Endothelial cell of hepatic sinusoid (primary cell): ENCODE measurements at regions not wholly inside any gene's neighbourhood (a gene's known extent, or its start where the extent isn't known, plus 50 kb on each side); places are given as distances from the start of the nearest gene placed in this dataset.

ENCODE experiments used
- in situ Hi-C: cut with HindIII; loops from 2 replicates; pipeline ENCODE4 v1.10.0; 2017; ENCODE audit warnings: low sequenced_read_pairs

- in situ Hi-C loops = no loop called here
Measured at GRCh38 chr22:44595841-44596341, 97.9 kb upstream of the RTL6 start.

GRCh38 chr22:44594951-44595350 lies 96.9 kb upstream of the RTL6 start:
- in situ Hi-C loops = no loop called here

GRCh38 chr22:44592824-44593148 lies 94.8 kb upstream of the RTL6 start:
- in situ Hi-C loops = no loop called here

GRCh38 chr22:44592126-44592823 lies 94.2 kb upstream of the RTL6 start:
- in situ Hi-C loops = no loop called here

GRCh38 chr22:44591146-44591790 lies 93.2 kb upstream of the RTL6 start:
- in situ Hi-C loops = no loop called here

- in situ Hi-C loops = no loop called here
Measured at GRCh38 chr22:44590291-44590690, 92.3 kb upstream of the RTL6 start.

GRCh38 chr22:44589831-44590230 lies 91.8 kb upstream of the RTL6 start:
- in situ Hi-C loops = no loop called here

- in situ Hi-C loops = no loop called here
Measured at GRCh38 chr22:44588348-44588747, 90.3 kb upstream of the RTL6 start.

- in situ Hi-C loops = no loop called here
Measured at GRCh38 chr22:44587737-44588310, 89.8 kb upstream of the RTL6 start.

GRCh38 chr22:44586999-44587736 lies 89.1 kb upstream of the RTL6 start:
- in situ Hi-C loops = no loop called here

- in situ Hi-C loops = no loop called here
Measured at GRCh38 chr22:44586351-44586990, 88.4 kb upstream of the RTL6 start.

- in situ Hi-C loops = no loop called here
Measured at GRCh38 chr22:44585559-44586350, 87.7 kb upstream of the RTL6 start.

GRCh38 chr22:44584256-44584902 lies 86.3 kb upstream of the RTL6 start:
- in situ Hi-C loops = no loop called here

GRCh38 chr22:44583854-44584253 lies 85.8 kb upstream of the RTL6 start:
- in situ Hi-C loops = no loop called here

GRCh38 chr22:44583061-44583760 lies 85.2 kb upstream of the RTL6 start:
- in situ Hi-C loops = no loop called here

- in situ Hi-C loops = no loop called here
Measured at GRCh38 chr22:44582016-44582415, 84.0 kb upstream of the RTL6 start.

- in situ Hi-C loops = no loop called here
Measured at GRCh38 chr22:44581096-44581435, 83.0 kb upstream of the RTL6 start.

GRCh38 chr22:44580176-44581095 lies 82.4 kb upstream of the RTL6 start:
- in situ Hi-C loops = no loop called here
